Fibroblast of lung (primary cell): ENCODE measurements at regions not wholly inside any gene's neighbourhood (a gene's known extent, or its start where the extent isn't known, plus 50 kb on each side); places are given as distances from the start of the nearest gene placed in this dataset.

Source experiments
- DNase-seq, 2 donors: peaks; one replicate each; pipeline versions ENCODE4 v3.0.0 to v3.0.0-alpha.2; 2010; ENCODE audit warnings: low read depth in 2 of 2
- H2AFZ ChIP-seq: 2 replicates; pipeline ENCODE4 v1.5.1; 2012; ENCODE audit warnings: low read length, control low read depth, inconsistent platforms
- H3K27ac ChIP-seq: 2 replicates; pipeline ENCODE4 v1.5.1; 2011; ENCODE audit warnings: low read length, control low read depth; ENCODE audit not compliant: insufficient read depth
- H3K27me3 ChIP-seq: 2 replicates; pipeline ENCODE4 v1.5.1; 2011; ENCODE audit warnings: mild to moderate bottlenecking, low read length; ENCODE audit not compliant: control insufficient read depth, insufficient read depth
- H3K36me3 ChIP-seq: 2 replicates; pipeline ENCODE4 v1.5.1; 2011; ENCODE audit warnings: low read length; ENCODE audit not compliant: control insufficient read depth, insufficient read depth
- H3K4me1 ChIP-seq: 2 replicates; pipeline ENCODE4 v1.5.1; 2011; ENCODE audit warnings: low read length; ENCODE audit not compliant: control insufficient read depth, insufficient read depth; ENCODE audit errors: extremely low read depth
- H3K4me2 ChIP-seq: 2 replicates; pipeline ENCODE4 v1.5.1; 2011; ENCODE audit warnings: low read length, control low read depth; ENCODE audit not compliant: insufficient read depth; ENCODE audit errors: extremely low read depth
- H3K4me3 ChIP-seq, 4 experiments: fragments of 200-600 bp in 1 of 4; sonication (generic) in 1 of 4; replicated peaks in 1 of 4; 2 replicates each; pipeline ENCODE4 v1.5.1; 2011 to 2016; ENCODE audit warnings: low read length in 4 of 4, low read depth in 3 of 4, mild to moderate bottlenecking in 3 of 4, control low read depth in 2 of 4, inconsistent platforms in 1 of 4, mixed read lengths in 1 of 4; ENCODE audit not compliant: insufficient read depth in 1 of 4; ENCODE audit errors: control extremely low read depth in 1 of 4
- H3K79me2 ChIP-seq: 2 replicates; pipeline ENCODE4 v1.5.1; 2012; ENCODE audit warnings: mild to moderate bottlenecking, low read length, inconsistent platforms; ENCODE audit not compliant: control insufficient read depth, insufficient read depth
- H3K9ac ChIP-seq: 2 replicates; pipeline ENCODE4 v1.5.1; 2011; ENCODE audit warnings: mild to moderate bottlenecking, low read length, control low read depth; ENCODE audit not compliant: insufficient read depth
- H3K9me3 ChIP-seq: 2 replicates; pipeline ENCODE4 v1.5.1; 2012; ENCODE audit warnings: low read depth, low read length; ENCODE audit not compliant: control insufficient read depth, insufficient read depth
- H4K20me1 ChIP-seq: 2 replicates; pipeline ENCODE4 v1.5.1; 2011; ENCODE audit warnings: low read length; ENCODE audit not compliant: control insufficient read depth, insufficient read depth; ENCODE audit errors: extremely low read depth
- EZH2 ChIP-seq: IDR thresholded peaks from 2 replicates; pipeline ENCODE4 v1.5.1; 2012; ENCODE audit warnings: low read length, control low read depth, mild to moderate bottlenecking; ENCODE audit errors: missing control alignments
- TF ChIP-seq, protein P1 (sequence below), 2 donors: IDR thresholded peaks in 1 of 2; conservative IDR thresholded peaks in 1 of 2; 1 replicate in 1 of 2; 2 replicates in 1 of 2; pipeline ENCODE4 v1.5.1; 2011 to 2012; ENCODE audit warnings: low read length in 2 of 2, control low read depth in 1 of 2, inconsistent platforms in 1 of 2, low read depth in 1 of 2, mild to moderate bottlenecking in 1 of 2

DNA sequence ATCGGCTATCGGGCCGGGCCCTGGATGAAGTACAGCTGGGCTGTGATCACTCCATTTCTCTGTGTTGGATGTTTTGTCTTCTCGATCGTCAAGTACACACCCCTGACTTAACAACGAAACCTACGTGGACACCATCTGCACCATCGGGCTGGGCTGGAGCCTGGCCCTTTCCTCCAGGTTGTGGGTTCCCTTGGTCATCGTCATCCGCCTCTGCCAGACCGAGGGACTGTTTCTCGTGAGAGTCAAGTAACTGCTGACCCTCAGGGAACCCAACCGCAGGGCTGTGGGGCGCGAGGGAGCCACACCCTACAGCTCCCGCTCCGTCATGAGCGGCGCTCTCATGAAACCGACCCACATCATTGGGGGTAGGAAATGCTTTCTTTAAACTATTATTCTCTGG lies 842.4 kb upstream of the TMPRSS15 start:
- H3K9ac ChIP-seq = no peak overlapping the region
- H3K9me3 ChIP-seq = no peaks in the 10 kb centered on the region
- H3K36me3 ChIP-seq = no peaks in the 10 kb centered on the region
- no peaks in the 10 kb centered on the region for H3K27me3 ChIP-seq
- H3K4me1 ChIP-seq = no peaks in the 10 kb centered on the region
- no peaks in the 10 kb centered on the region for H4K20me1 ChIP-seq
- H3K4me3 ChIP-seq = no peak overlapping the region
- H3K79me2 ChIP-seq = no peaks in the 10 kb centered on the region
- H2AFZ ChIP-seq = no peak overlapping the region
- DNase-seq = no peak
- TF ChIP-seq, protein P1, sequence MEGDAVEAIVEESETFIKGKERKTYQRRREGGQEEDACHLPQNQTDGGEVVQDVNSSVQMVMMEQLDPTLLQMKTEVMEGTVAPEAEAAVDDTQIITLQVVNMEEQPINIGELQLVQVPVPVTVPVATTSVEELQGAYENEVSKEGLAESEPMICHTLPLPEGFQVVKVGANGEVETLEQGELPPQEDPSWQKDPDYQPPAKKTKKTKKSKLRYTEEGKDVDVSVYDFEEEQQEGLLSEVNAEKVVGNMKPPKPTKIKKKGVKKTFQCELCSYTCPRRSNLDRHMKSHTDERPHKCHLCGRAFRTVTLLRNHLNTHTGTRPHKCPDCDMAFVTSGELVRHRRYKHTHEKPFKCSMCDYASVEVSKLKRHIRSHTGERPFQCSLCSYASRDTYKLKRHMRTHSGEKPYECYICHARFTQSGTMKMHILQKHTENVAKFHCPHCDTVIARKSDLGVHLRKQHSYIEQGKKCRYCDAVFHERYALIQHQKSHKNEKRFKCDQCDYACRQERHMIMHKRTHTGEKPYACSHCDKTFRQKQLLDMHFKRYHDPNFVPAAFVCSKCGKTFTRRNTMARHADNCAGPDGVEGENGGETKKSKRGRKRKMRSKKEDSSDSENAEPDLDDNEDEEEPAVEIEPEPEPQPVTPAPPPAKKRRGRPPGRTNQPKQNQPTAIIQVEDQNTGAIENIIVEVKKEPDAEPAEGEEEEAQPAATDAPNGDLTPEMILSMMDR (conservative IDR thresholded peaks at IDR 0.05 in 1 of 2, IDR thresholded peaks at IDR 0.05 in 1 of 2; ENCODE audit: low read depth in 1 of 2, low read length in 2 of 2) = no peak
- TF ChIP-seq EZH2 = no peak
- no peak overlapping the region for H3K4me2 ChIP-seq
- no peak overlapping the region for H3K27ac ChIP-seq

DNA sequence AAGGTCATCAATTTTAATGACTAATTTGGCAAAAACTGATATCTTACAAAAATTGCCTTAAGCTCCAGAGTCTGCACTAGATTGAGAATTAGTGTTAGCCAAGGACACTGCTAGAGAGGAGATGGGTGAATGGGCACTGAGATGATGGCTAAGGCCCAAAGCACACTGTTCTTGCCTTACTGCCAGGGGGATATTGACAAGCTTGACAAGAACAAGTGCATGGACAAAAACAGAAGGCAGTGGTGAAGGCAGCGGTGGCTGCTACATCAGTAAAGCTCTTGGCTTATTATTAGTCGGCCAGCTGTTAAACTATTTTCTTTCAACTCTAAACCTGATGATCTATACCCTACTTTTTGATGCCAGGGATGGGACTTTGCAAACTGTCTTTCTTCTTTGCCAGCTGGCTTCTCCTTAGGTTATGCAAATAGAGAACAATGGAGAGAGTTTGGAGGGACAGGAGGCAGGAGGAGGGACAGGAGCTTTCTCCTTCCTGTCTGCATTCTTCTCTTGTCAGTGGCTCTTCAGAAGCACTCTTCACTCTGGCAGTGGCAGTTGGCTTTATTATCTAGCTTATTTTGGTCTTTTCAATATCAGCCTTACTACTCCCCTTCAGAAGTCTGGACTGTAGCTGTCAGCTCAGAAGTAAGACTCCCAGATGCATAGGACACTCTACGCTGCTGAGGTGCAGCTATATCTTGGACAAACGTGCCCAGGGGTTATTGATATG lies 853.5 kb upstream of the TMPRSS15 start:
- no peak overlapping the region for H2AFZ ChIP-seq
- no peak overlapping the region for H3K27ac ChIP-seq
- no peaks in the 10 kb centered on the region for H3K9me3 ChIP-seq
- H3K4me2 ChIP-seq = no peak overlapping the region
- no peak overlapping the region for H3K9ac ChIP-seq
- no peaks in the 10 kb centered on the region for H4K20me1 ChIP-seq
- no peaks in the 10 kb centered on the region for H3K79me2 ChIP-seq
- no peak overlapping the region for H3K4me3 ChIP-seq
- no peak for DNase-seq
- H3K27me3 ChIP-seq = no peaks in the 10 kb centered on the region
- H3K4me1 ChIP-seq = no peaks in the 10 kb centered on the region
- no peaks in the 10 kb centered on the region for H3K36me3 ChIP-seq
- TF ChIP-seq, protein P1 (conservative IDR thresholded peaks at IDR 0.05 in 1 of 2, IDR thresholded peaks at IDR 0.05 in 1 of 2; ENCODE audit: low read depth in 1 of 2, low read length in 2 of 2) = no peak
- no peak for TF ChIP-seq EZH2

DNA sequence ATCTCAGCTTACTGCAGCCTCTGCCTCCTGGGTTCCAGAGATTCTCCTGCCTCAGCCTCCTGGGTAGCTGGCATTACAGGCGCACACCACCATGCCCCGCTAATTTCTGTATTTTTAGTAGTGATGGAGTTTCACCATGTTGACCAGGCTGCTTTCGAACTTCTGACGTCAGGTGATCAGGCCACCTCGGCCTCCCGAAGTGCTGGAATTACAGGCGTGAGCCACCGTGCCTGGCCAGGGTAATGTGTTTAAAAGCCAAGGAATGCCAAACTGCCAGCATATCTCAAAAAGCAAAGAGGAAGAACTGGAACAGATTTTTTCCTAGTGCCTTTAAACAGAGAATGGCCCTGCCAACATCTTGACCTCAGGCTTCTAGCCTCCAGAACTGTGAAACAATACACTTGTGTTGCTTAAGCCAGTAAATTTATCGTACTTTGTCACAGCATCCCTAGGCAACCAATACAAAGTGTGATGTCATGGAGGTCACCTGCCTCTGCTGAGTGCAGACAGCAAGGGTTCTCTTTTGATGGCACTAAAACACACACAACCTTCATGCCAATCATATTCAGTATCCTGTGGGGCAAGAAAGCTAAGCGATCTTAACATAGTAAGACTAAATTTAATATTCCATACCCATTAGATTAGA lies 858.3 kb upstream of the TMPRSS15 start:
- Histone ChIP-seq H3K27me3 (no peaks in the 10 kb centered on the region), H3K79me2 (no peaks in the 10 kb centered on the region), H3K4me3 (no peak overlapping the region), H3K36me3 (no peaks in the 10 kb centered on the region), H3K4me2 (no peak overlapping the region), H3K9ac (no peak overlapping the region), H3K27ac (no peak overlapping the region), H3K4me1 (no peaks in the 10 kb centered on the region), H3K9me3 (no peaks in the 10 kb centered on the region), H4K20me1 (no peaks in the 10 kb centered on the region), H2AFZ (no peak overlapping the region)
- no peak for TF ChIP-seq EZH2
- TF ChIP-seq, protein P1 (conservative IDR thresholded peaks at IDR 0.05 in 1 of 2, IDR thresholded peaks at IDR 0.05 in 1 of 2; ENCODE audit: low read depth in 1 of 2, low read length in 2 of 2) = no peak
- DNase-seq = no peak
